ENCODE measurements at regions not wholly inside any gene's neighbourhood (a gene's known extent, or its start where the extent isn't known, plus 50 kb on each side); places are given as distances from the start of the nearest gene placed in this dataset.
"Not testable (repeated sequence)": the region's sequence is repeated elsewhere in the genome, so short reads cannot be mapped to it uniquely, and the experiment has no call there.

- DNase-seq, result no peak
Measured at GRCh38 chr6:112401083-112401482, 54.0 kb downstream of the RFPL4B start.

- no peak for DNase-seq
Measured at GRCh38 chr6:112407101-112407590, 60.0 kb downstream of the RFPL4B start.

- DNase-seq, result no peak
Measured at GRCh38 chr6:112408522-112408921, 61.4 kb downstream of the RFPL4B start.

GRCh38 chr6:112409311-112409710, 62.2 kb downstream of the RFPL4B start:
- DNase-seq, result no peak

- no peak for DNase-seq
Measured at GRCh38 chr6:112413780-112414179, 66.7 kb downstream of the RFPL4B start.

- no peak for DNase-seq
Measured at GRCh38 chr6:112415366-112415765, 68.2 kb downstream of the RFPL4B start.

GRCh38 chr6:112416866-112417265, 69.7 kb downstream of the RFPL4B start:
- DNase-seq, result no peak

- not testable (repeated sequence) for DNase-seq
Measured at GRCh38 chr6:112427011-112427410, 79.9 kb downstream of the RFPL4B start.

- no peak for DNase-seq
Measured at GRCh38 chr6:112427499-112427898, 80.4 kb downstream of the RFPL4B start.

- DNase-seq, result no peak
Measured at GRCh38 chr6:112428477-112428876, 81.3 kb downstream of the RFPL4B start.

GRCh38 chr6:112429226-112429625, 82.1 kb downstream of the RFPL4B start:
- no peak for DNase-seq

- DNase-seq, result no peak
Measured at GRCh38 chr6:112431803-112432202, 84.7 kb downstream of the RFPL4B start.

GRCh38 chr6:112432853-112433252, 85.7 kb downstream of the RFPL4B start:
- DNase-seq, result no peak

- no peak for DNase-seq
Measured at GRCh38 chr6:112433457-112433856, 86.3 kb downstream of the RFPL4B start.

GRCh38 chr6:112434896-112435435, 87.8 kb downstream of the RFPL4B start:
- DNase-seq, result no peak

GRCh38 chr6:112437058-112437457, 89.9 kb downstream of the RFPL4B start:
- DNase-seq, result no peak

- no peak for DNase-seq
Measured at GRCh38 chr6:112439010-112439409, 91.9 kb downstream of the RFPL4B start.

GRCh38 chr6:112439432-112439831, 92.3 kb downstream of the RFPL4B start:
- no peak for DNase-seq

GRCh38 chr6:112441607-112442006, 94.5 kb downstream of the RFPL4B start:
- DNase-seq, result no peak

GRCh38 chr6:112443179-112444065, 96.3 kb downstream of the RFPL4B start:
- DNase-seq, result no peak

GRCh38 chr6:112448786-112449185, 101.7 kb downstream of the RFPL4B start:
- not testable (repeated sequence) for DNase-seq

GRCh38 chr6:112450663-112451062, 103.5 kb downstream of the RFPL4B start:
- no peak for DNase-seq

- no peak for DNase-seq
Measured at GRCh38 chr6:112457886-112458285, 110.8 kb downstream of the RFPL4B start.

- no peak for DNase-seq
Measured at GRCh38 chr6:112459758-112460304, 112.7 kb downstream of the RFPL4B start.
